ENCODE measurements at regions not wholly inside any gene's neighbourhood (a gene's known extent, or its start where the extent isn't known, plus 50 kb on each side); places are given as distances from the start of the nearest gene placed in this dataset.

GRCh38 chr6:19660123-19660910, 176.9 kb upstream of the ID4 start:
- POLR2A ChIA-PET, result no interaction called here
- Mint-ChIP-seq H3K4me3 (ENCODE audit: unreplicated experiment) (no peak overlapping the region), H3K4me1 (ENCODE audit: insufficient read depth, unreplicated experiment) (no peaks in the 10 kb centered on the region), H3K27ac (ENCODE audit: low read depth, unreplicated experiment) (no peak overlapping the region), H3K27me3 (ENCODE audit: insufficient read depth, unreplicated experiment) (peaks cover 17% of the 10 kb centered on the region), H3K9me3 (ENCODE audit: unreplicated experiment) (peaks cover 11% of the 10 kb centered on the region), H3K36me3 (ENCODE audit: insufficient read depth, unreplicated experiment) (no peaks in the 10 kb centered on the region)
- TF ChIP-seq, protein P1, sequence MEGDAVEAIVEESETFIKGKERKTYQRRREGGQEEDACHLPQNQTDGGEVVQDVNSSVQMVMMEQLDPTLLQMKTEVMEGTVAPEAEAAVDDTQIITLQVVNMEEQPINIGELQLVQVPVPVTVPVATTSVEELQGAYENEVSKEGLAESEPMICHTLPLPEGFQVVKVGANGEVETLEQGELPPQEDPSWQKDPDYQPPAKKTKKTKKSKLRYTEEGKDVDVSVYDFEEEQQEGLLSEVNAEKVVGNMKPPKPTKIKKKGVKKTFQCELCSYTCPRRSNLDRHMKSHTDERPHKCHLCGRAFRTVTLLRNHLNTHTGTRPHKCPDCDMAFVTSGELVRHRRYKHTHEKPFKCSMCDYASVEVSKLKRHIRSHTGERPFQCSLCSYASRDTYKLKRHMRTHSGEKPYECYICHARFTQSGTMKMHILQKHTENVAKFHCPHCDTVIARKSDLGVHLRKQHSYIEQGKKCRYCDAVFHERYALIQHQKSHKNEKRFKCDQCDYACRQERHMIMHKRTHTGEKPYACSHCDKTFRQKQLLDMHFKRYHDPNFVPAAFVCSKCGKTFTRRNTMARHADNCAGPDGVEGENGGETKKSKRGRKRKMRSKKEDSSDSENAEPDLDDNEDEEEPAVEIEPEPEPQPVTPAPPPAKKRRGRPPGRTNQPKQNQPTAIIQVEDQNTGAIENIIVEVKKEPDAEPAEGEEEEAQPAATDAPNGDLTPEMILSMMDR (IDR thresholded peaks at IDR 0.05; ENCODE audit: unreplicated experiment), result no peak
- DNase-seq (ENCODE audit: unreplicated experiment), result no peak
- CTCF ChIA-PET, result interaction anchor here (0.6 to 1.3 kb wide), 2 partner anchors 91 to 98 kb away, joined by 3 read pairs; no protein-coding TSS in a partner anchor
- BruUV-seq (replicated peaks), result no TSS peak
- intact Hi-C loops (cut with micrococcal nuclease), result no loop called here

DNA sequence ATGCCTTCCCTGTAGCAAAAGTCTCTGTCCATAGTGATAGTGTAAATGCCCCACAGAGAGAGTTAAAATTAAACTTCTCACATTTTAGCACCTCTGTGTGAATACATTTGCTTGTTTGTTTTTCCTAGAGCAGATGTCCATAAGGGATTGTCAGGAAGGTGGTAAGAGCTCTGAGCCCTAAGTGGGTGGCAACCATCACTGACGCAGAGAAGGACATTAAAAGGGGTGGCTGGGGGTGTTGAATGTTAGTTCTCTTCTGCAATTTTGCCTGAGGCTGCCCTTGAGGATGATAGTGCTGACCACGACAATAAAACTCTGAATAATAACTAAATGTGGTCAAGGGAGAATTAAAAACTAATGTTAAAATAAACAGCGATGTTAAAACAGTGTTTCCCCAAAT, 174.3 kb upstream of the ID4 start:
- no TSS peak for BruUV-seq (replicated peaks)
- Mint-ChIP-seq H3K36me3 (ENCODE audit: insufficient read depth, unreplicated experiment) (no peaks in the 10 kb centered on the region), H3K9me3 (ENCODE audit: unreplicated experiment) (no peaks in the 10 kb centered on the region), H3K27ac (ENCODE audit: low read depth, unreplicated experiment) (no peak overlapping the region), H3K27me3 (ENCODE audit: insufficient read depth, unreplicated experiment) (peaks cover 24% of the 10 kb centered on the region), H3K4me3 (ENCODE audit: unreplicated experiment) (no peak overlapping the region), H3K4me1 (ENCODE audit: insufficient read depth, unreplicated experiment) (no peaks in the 10 kb centered on the region)
- ChIA-PET CTCF (no interaction called here), POLR2A (no interaction called here)
- TF ChIP-seq, protein P1 (IDR thresholded peaks at IDR 0.05; ENCODE audit: unreplicated experiment), result no peak
- intact Hi-C loops (cut with micrococcal nuclease), result no loop called here
- no peak for DNase-seq (ENCODE audit: unreplicated experiment)

- Mint-ChIP-seq H3K9me3 (ENCODE audit: unreplicated experiment) (no peaks in the 10 kb centered on the region), H3K27ac (ENCODE audit: low read depth, unreplicated experiment) (no peak overlapping the region), H3K4me3 (ENCODE audit: unreplicated experiment) (no peak overlapping the region), H3K27me3 (ENCODE audit: insufficient read depth, unreplicated experiment) (peaks cover 28% of the 10 kb centered on the region), H3K4me1 (ENCODE audit: insufficient read depth, unreplicated experiment) (no peaks in the 10 kb centered on the region), H3K36me3 (ENCODE audit: insufficient read depth, unreplicated experiment) (no peaks in the 10 kb centered on the region)
- no peak for DNase-seq (ENCODE audit: unreplicated experiment)
- CTCF ChIA-PET, result interaction anchor here (0.6 kb wide), 1 partner anchor 621 kb away, joined by 3 read pairs; no protein-coding TSS in a partner anchor
- no TSS peak for BruUV-seq (replicated peaks)
- POLR2A ChIA-PET, result no interaction called here
- intact Hi-C loops (cut with micrococcal nuclease), result no loop called here
- TF ChIP-seq, protein P1 (IDR thresholded peaks at IDR 0.05; ENCODE audit: unreplicated experiment), result no peak
These were observed 173.7 kb upstream of the ID4 start for GRCh38 chr6:19663479-19663878.

GRCh38 chr6:19664050-19664449, 173.1 kb upstream of the ID4 start:
- H3K27ac Mint-ChIP-seq (ENCODE audit: low read depth, unreplicated experiment), result no peak overlapping the region

More at GRCh38 chr6:19664050-19664449, 173.1 kb upstream of the ID4 start:
- Mint-ChIP-seq H3K4me3 (ENCODE audit: unreplicated experiment) (no peak overlapping the region), H3K36me3 (ENCODE audit: insufficient read depth, unreplicated experiment) (no peaks in the 10 kb centered on the region), H3K9me3 (ENCODE audit: unreplicated experiment) (no peaks in the 10 kb centered on the region), H3K27me3 (ENCODE audit: insufficient read depth, unreplicated experiment) (peaks cover 28% of the 10 kb centered on the region), H3K4me1 (ENCODE audit: insufficient read depth, unreplicated experiment) (no peaks in the 10 kb centered on the region)
- BruUV-seq (replicated peaks), result no TSS peak
- intact Hi-C loops (cut with micrococcal nuclease), result no loop called here
- no peak for DNase-seq (ENCODE audit: unreplicated experiment)
- ChIA-PET POLR2A (no interaction called here), CTCF (interaction anchor here (0.6 kb wide), 1 partner anchor 622 kb away, joined by 3 read pairs; no protein-coding TSS in a partner anchor)
- TF ChIP-seq, protein P1 (IDR thresholded peaks at IDR 0.05; ENCODE audit: unreplicated experiment), result no peak

Data from MCF 10A (cell line).